GM06990 (cell line): ENCODE measurements at regions not wholly inside any gene's neighbourhood (a gene's known extent, or its start where the extent isn't known, plus 50 kb on each side); places are given as distances from the start of the nearest gene placed in this dataset.

Source experiments
- DNase-seq: peaks from one replicate; pipeline ENCODE4 v3.0.0-alpha.2; 2011; ENCODE audit not compliant: insufficient read length; ENCODE audit errors: extremely low read depth
- H3K27me3 ChIP-seq: replicated peaks from 2 replicates; pipeline ENCODE4 v1.6.0; 2011; ENCODE audit warnings: low read length; ENCODE audit not compliant: control insufficient read depth, insufficient read depth
- H3K36me3 ChIP-seq: 2 replicates; pipeline ENCODE4 v1.5.1; 2011; ENCODE audit warnings: low read length; ENCODE audit not compliant: control insufficient read depth, insufficient read depth
- H3K4me3 ChIP-seq: replicated peaks from 2 replicates; pipeline ENCODE4 v1.5.1; 2011; ENCODE audit warnings: low read depth, mild to moderate bottlenecking, control low read depth, low read length
- CTCF ChIP-seq: IDR thresholded peaks from 2 replicates; pipeline ENCODE4 v1.5.1; 2011; ENCODE audit warnings: low read length, control low read depth, mild to moderate bottlenecking, inconsistent platforms; ENCODE audit not compliant: insufficient read depth, poor library complexity, severe bottlenecking

- no peaks in the 10 kb centered on the region for H3K27me3 ChIP-seq
- no peak overlapping the region for H3K4me3 ChIP-seq
- no peak for DNase-seq
- TF ChIP-seq CTCF = no peak
- H3K36me3 ChIP-seq = no peaks in the 10 kb centered on the region
Observed at GRCh38 chr6:113392551-113393055, 464.5 kb upstream of the MARCKS start.

- no peak overlapping the region for H3K4me3 ChIP-seq
- H3K36me3 ChIP-seq = no peaks in the 10 kb centered on the region
- no peak for TF ChIP-seq CTCF
- DNase-seq = no peak
- no peaks in the 10 kb centered on the region for H3K27me3 ChIP-seq
Observed at GRCh38 chr6:113394216-113394615, 462.9 kb upstream of the MARCKS start.

- Histone ChIP-seq H3K36me3 (no peaks in the 10 kb centered on the region), H3K4me3 (no peak overlapping the region), H3K27me3 (no peaks in the 10 kb centered on the region)
- no peak for TF ChIP-seq CTCF
- no peak for DNase-seq
Observed at GRCh38 chr6:113394729-113395128, 462.4 kb upstream of the MARCKS start.

- Histone ChIP-seq H3K36me3 (no peaks in the 10 kb centered on the region), H3K27me3 (no peaks in the 10 kb centered on the region), H3K4me3 (no peak overlapping the region)
- no peak for DNase-seq
- TF ChIP-seq CTCF = no peak
Observed at GRCh38 chr6:113396730-113397129, 460.4 kb upstream of the MARCKS start.

- TF ChIP-seq CTCF = no peak
- Histone ChIP-seq H3K27me3 (no peaks in the 10 kb centered on the region), H3K4me3 (no peak overlapping the region), H3K36me3 (no peaks in the 10 kb centered on the region)
- no peak for DNase-seq
Observed at GRCh38 chr6:113397236-113397635, 459.9 kb upstream of the MARCKS start.

- Histone ChIP-seq H3K36me3 (no peaks in the 10 kb centered on the region), H3K27me3 (no peaks in the 10 kb centered on the region), H3K4me3 (no peak overlapping the region)
- TF ChIP-seq CTCF = no peak
- DNase-seq = no peak
Observed at GRCh38 chr6:113401231-113401630, 455.9 kb upstream of the MARCKS start.
